Endothelial cell (in vitro differentiated cells): ENCODE measurements at regions not wholly inside any gene's neighbourhood (a gene's known extent, or its start where the extent isn't known, plus 50 kb on each side); places are given as distances from the start of the nearest gene placed in this dataset.
"Not testable (repeated sequence)": the region's sequence is repeated elsewhere in the genome, so short reads cannot be mapped to it uniquely, and the experiment has no call there.

Experiments used
- DNase-seq: peaks from one replicate; pipeline ENCODE4 v3.0.0; 2021; ENCODE audit warnings: low spot score
- H3K27ac Mint-ChIP-seq: one replicate; pipeline ENCODE4 v1.8.0; 2021; ENCODE audit warnings: mixed read lengths, inconsistent platforms; ENCODE audit not compliant: unreplicated experiment
- H3K27me3 Mint-ChIP-seq: one replicate; pipeline ENCODE4 v1.8.0; 2021; ENCODE audit warnings: mild to moderate bottlenecking, moderate library complexity, mixed read lengths, inconsistent platforms; ENCODE audit not compliant: unreplicated experiment
- H3K36me3 Mint-ChIP-seq: one replicate; pipeline ENCODE4 v1.8.0; 2021; ENCODE audit warnings: mild to moderate bottlenecking, low read depth, mixed read lengths, inconsistent platforms; ENCODE audit not compliant: unreplicated experiment
- H3K4me1 Mint-ChIP-seq: one replicate; pipeline ENCODE4 v1.8.0; 2021; ENCODE audit warnings: mild to moderate bottlenecking, mixed read lengths, inconsistent platforms; ENCODE audit not compliant: unreplicated experiment
- H3K4me3 Mint-ChIP-seq: one replicate; pipeline ENCODE4 v1.8.0; 2021; ENCODE audit warnings: mild to moderate bottlenecking, mixed read lengths, inconsistent platforms; ENCODE audit not compliant: unreplicated experiment
- H3K9me3 Mint-ChIP-seq: one replicate; pipeline ENCODE4 v1.8.0; 2021; ENCODE audit warnings: mixed read lengths, inconsistent platforms; ENCODE audit not compliant: unreplicated experiment
- CTCF ChIP-seq: fragments of 200-600 bp; sonication (generic); IDR thresholded peaks from one replicate; pipeline ENCODE4 v1.5.0; 2021; ENCODE audit warnings: antibody characterized with exemption; ENCODE audit not compliant: unreplicated experiment

- no peak for TF ChIP-seq CTCF
- H3K4me3 Mint-ChIP-seq = no peak overlapping the region
- no peak overlapping the region for H3K27ac Mint-ChIP-seq
- no peaks in the 10 kb centered on the region for H3K36me3 Mint-ChIP-seq
- no peaks in the 10 kb centered on the region for H3K27me3 Mint-ChIP-seq
- H3K9me3 Mint-ChIP-seq = peaks cover 4% of the 10 kb centered on the region
- DNase-seq = no peak
- peaks cover 7% of the 10 kb centered on the region for H3K4me1 Mint-ChIP-seq
These were observed 371.8 kb upstream of the SALL1 start for GRCh38 chr16:51522902-51523301.

- not testable (repeated sequence) for H3K36me3 Mint-ChIP-seq, H3K4me3 Mint-ChIP-seq, DNase-seq, H3K9me3 Mint-ChIP-seq, H3K27ac Mint-ChIP-seq, H3K27me3 Mint-ChIP-seq, H3K4me1 Mint-ChIP-seq
These were observed 365.9 kb upstream of the SALL1 start for GRCh38 chr16:51516960-51517359.

- no peaks in the 10 kb centered on the region for H3K36me3 Mint-ChIP-seq
These were observed 359.3 kb upstream of the SALL1 start for GRCh38 chr16:51510416-51510815.

GRCh38 chr16:51509336-51509735, 358.3 kb upstream of the SALL1 start:
- H3K9me3 Mint-ChIP-seq = no peaks in the 10 kb centered on the region
- no peaks in the 10 kb centered on the region for H3K4me1 Mint-ChIP-seq
- H3K4me3 Mint-ChIP-seq = no peak overlapping the region
- DNase-seq = no peak
- no peak overlapping the region for H3K27ac Mint-ChIP-seq
- no peaks in the 10 kb centered on the region for H3K36me3 Mint-ChIP-seq
- H3K27me3 Mint-ChIP-seq = no peaks in the 10 kb centered on the region
- TF ChIP-seq CTCF = no peak

More at GRCh38 chr16:51510416-51510815, 359.3 kb upstream of the SALL1 start:
- no peak overlapping the region for H3K27ac Mint-ChIP-seq
- no peaks in the 10 kb centered on the region for H3K4me1 Mint-ChIP-seq
- H3K27me3 Mint-ChIP-seq = no peaks in the 10 kb centered on the region
- no peak for DNase-seq
- no peak overlapping the region for H3K4me3 Mint-ChIP-seq
- TF ChIP-seq CTCF = no peak
- no peaks in the 10 kb centered on the region for H3K9me3 Mint-ChIP-seq

DNA sequence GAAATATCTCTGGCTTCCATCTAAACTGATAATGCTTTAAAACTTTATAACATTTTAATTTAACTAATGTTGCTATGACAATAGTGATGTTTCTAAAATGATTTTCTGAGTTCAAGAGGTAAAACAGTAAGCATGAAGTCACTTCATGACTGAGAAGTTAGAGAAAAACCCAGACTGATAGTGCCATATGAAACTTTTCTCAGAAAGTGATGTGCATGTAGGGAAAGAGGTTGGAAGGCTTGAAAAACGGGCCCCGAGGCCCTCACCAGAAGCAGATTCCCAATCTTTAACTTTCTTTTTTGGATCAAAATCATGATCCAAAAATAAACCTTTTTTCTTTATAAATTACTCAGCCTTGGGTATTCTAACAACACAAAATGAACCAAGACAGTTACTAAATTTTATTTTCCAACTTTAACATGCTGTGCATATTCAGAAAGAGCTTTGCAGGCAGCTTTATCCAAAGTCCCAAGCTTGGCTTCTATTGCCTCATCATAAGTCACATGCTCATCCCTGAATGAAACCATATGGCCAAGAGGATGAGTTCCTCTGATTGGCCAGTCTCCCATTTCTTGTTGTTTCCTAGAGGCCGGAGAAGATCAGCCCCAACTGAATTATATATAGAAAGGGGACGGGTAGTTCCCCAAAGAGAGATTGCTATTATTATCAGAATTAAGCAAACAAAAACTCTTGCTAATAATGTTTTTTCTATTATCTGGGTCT, 357.6 kb upstream of the SALL1 start:
- Mint-ChIP-seq H3K27me3 (no peaks in the 10 kb centered on the region), H3K4me3 (no peak overlapping the region)

More for the DNA sequence above, 357.6 kb upstream of the SALL1 start:
- no peaks in the 10 kb centered on the region for H3K4me1 Mint-ChIP-seq
- no peaks in the 10 kb centered on the region for H3K9me3 Mint-ChIP-seq
- no peak for TF ChIP-seq CTCF
- H3K27ac Mint-ChIP-seq = no peak overlapping the region
- DNase-seq = no peak
- H3K36me3 Mint-ChIP-seq = no peaks in the 10 kb centered on the region
